GM21515 (cell line): ENCODE measurements at regions not wholly inside any gene's neighbourhood (a gene's known extent, or its start where the extent isn't known, plus 50 kb on each side); places are given as distances from the start of the nearest gene placed in this dataset.

Experiments used
- ATAC-seq: cut with Tn5 transposase; IDR thresholded peaks from one replicate; pipeline ENCODE4 v1.9.1; 2021; ENCODE audit not compliant: unreplicated experiment

GRCh38 chr3:106643684-106644161, 733.5 kb upstream of the CCDC54 start:
- ATAC-seq = no peak

- no peak for ATAC-seq
Measured at GRCh38 chr3:106673926-106674569, 703.2 kb upstream of the CCDC54 start.

GRCh38 chr3:106675451-106675850, 701.8 kb upstream of the CCDC54 start:
- no peak for ATAC-seq

GRCh38 chr3:106678657-106679390, 698.4 kb upstream of the CCDC54 start:
- no peak for ATAC-seq

GRCh38 chr3:106683953-106684620, 693.2 kb upstream of the CCDC54 start:
- ATAC-seq = no peak

- ATAC-seq = no peak
Measured at GRCh38 chr3:106685745-106686144, 691.5 kb upstream of the CCDC54 start.

- no peak for ATAC-seq
Measured at GRCh38 chr3:106687905-106688304, 689.3 kb upstream of the CCDC54 start.

GRCh38 chr3:106688464-106688863, 688.8 kb upstream of the CCDC54 start:
- ATAC-seq = no peak

GRCh38 chr3:106691476-106691875, 685.8 kb upstream of the CCDC54 start:
- no peak for ATAC-seq

- ATAC-seq = no peak
Measured at GRCh38 chr3:106692624-106693023, 684.6 kb upstream of the CCDC54 start.

GRCh38 chr3:106699122-106699521, 678.1 kb upstream of the CCDC54 start:
- no peak for ATAC-seq

GRCh38 chr3:106700981-106701380, 676.3 kb upstream of the CCDC54 start:
- no peak for ATAC-seq

GRCh38 chr3:106703524-106703923, 673.7 kb upstream of the CCDC54 start:
- no peak for ATAC-seq

- no peak for ATAC-seq
Measured at GRCh38 chr3:106707347-106707746, 669.9 kb upstream of the CCDC54 start.

GRCh38 chr3:106710596-106710995, 666.6 kb upstream of the CCDC54 start:
- ATAC-seq = no peak

- ATAC-seq = no peak
Measured at GRCh38 chr3:106711650-106712049, 665.6 kb upstream of the CCDC54 start.

GRCh38 chr3:106714400-106714799, 662.8 kb upstream of the CCDC54 start:
- ATAC-seq = no peak

- no peak for ATAC-seq
Measured at GRCh38 chr3:106715286-106715685, 662.0 kb upstream of the CCDC54 start.

GRCh38 chr3:106717178-106717780, 660.0 kb upstream of the CCDC54 start:
- ATAC-seq = no peak

- ATAC-seq = no peak
Measured at GRCh38 chr3:106719077-106719476, 658.2 kb upstream of the CCDC54 start.

GRCh38 chr3:106719583-106719982, 657.7 kb upstream of the CCDC54 start:
- ATAC-seq = no peak

- no peak for ATAC-seq
Measured at GRCh38 chr3:106720510-106720909, 656.7 kb upstream of the CCDC54 start.
